IgD-negative memory B cell (primary cell): ENCODE measurements at regions not wholly inside any gene's neighbourhood (a gene's known extent, or its start where the extent isn't known, plus 50 kb on each side); places are given as distances from the start of the nearest gene placed in this dataset.

Experiments used
- H3K27ac Mint-ChIP-seq, 3 donors: one replicate each; pipeline ENCODE4 v1.8.0; 2020 to 2022; ENCODE audit warnings: mild to moderate bottlenecking in 3 of 3, mixed read lengths in 3 of 3, moderate library complexity in 1 of 3
- H3K27me3 Mint-ChIP-seq: one replicate; pipeline ENCODE4 v1.8.0; 2021; ENCODE audit warnings: mixed read lengths
- H3K36me3 Mint-ChIP-seq: one replicate; pipeline ENCODE4 v1.8.0; 2020; ENCODE audit warnings: mild to moderate bottlenecking, mixed read lengths
- H3K4me1 Mint-ChIP-seq, 3 donors: one replicate each; pipeline ENCODE4 v1.8.0; 2020 to 2022; ENCODE audit warnings: mixed read lengths in 3 of 3, mild to moderate bottlenecking in 1 of 3
- H3K4me3 Mint-ChIP-seq, 4 donors: one replicate each; pipeline ENCODE4 v1.8.0; 2020 to 2022; ENCODE audit warnings: mild to moderate bottlenecking in 4 of 4, mixed read lengths in 4 of 4, moderate library complexity in 3 of 4
- H3K9me3 Mint-ChIP-seq, 3 donors: one replicate each; pipeline ENCODE4 v1.8.0; 2020 to 2021; ENCODE audit warnings: mixed read lengths in 3 of 3, mild to moderate bottlenecking in 1 of 3

GRCh38 chr4:14615671-14616070 is 386.6 kb upstream of the CPEB2 start:
- H3K27me3 Mint-ChIP-seq: no peaks in the 10 kb centered on the region
- peaks cover 0 to 1% (median 0%) of the 10 kb centered on the region in 3 donors for H3K4me1 Mint-ChIP-seq
- H3K4me3 Mint-ChIP-seq: no peak overlapping the region
- H3K27ac Mint-ChIP-seq: peak overlapping the region in 1 of 3 donors; percentile 1
- no peaks in the 10 kb centered on the region for H3K9me3 Mint-ChIP-seq
- no peaks in the 10 kb centered on the region for H3K36me3 Mint-ChIP-seq

DNA sequence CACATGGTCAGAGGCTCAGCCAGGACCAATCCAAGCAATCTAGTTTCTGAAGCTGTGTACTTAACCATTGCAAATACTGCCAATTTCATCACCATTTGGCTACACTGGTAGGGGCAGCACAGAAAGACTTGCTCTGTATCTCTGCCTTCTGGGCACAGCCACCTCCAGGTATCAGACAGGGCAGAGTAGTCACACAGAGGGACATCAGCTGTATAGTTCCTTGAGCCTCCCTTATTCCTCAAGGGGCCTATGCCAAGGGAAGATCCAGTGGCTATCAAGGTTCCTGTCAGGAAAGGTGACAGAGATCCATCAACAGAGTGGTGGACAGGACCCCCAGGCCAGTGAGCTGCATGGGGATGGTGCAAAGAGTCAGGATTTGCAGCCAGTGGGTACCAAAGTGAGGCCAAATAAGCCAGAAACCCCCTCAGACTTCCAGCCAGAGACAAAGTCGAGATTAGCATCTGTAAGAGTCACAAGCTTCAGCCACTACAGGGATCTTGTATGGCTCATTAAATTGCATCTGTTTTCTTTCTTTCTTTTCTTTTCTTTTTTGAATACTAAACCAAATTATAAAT is 381.6 kb upstream of the CPEB2 start:
- H3K9me3 Mint-ChIP-seq: peaks cover 0 to 3% (median 0%) of the 10 kb centered on the region in 3 donors
- no peaks in the 10 kb centered on the region for H3K27me3 Mint-ChIP-seq
- H3K27ac Mint-ChIP-seq: peak overlapping the region in 1 of 3 donors; percentile 28
- no peaks in the 10 kb centered on the region for H3K36me3 Mint-ChIP-seq
- H3K4me3 Mint-ChIP-seq: no peak overlapping the region
- H3K4me1 Mint-ChIP-seq: no peaks in the 10 kb centered on the region

GRCh38 chr4:14621731-14622463 is 380.4 kb upstream of the CPEB2 start:
- H3K4me3 Mint-ChIP-seq: no peak overlapping the region
- H3K27ac Mint-ChIP-seq: no peak overlapping the region
- H3K9me3 Mint-ChIP-seq: peaks cover 0 to 3% (median 0%) of the 10 kb centered on the region in 3 donors
- no peaks in the 10 kb centered on the region for H3K36me3 Mint-ChIP-seq
- H3K4me1 Mint-ChIP-seq: no peaks in the 10 kb centered on the region
- H3K27me3 Mint-ChIP-seq: no peaks in the 10 kb centered on the region

GRCh38 chr4:14627038-14627437 is 375.2 kb upstream of the CPEB2 start:
- H3K4me1 Mint-ChIP-seq: no peaks in the 10 kb centered on the region
- H3K9me3 Mint-ChIP-seq: peaks cover 0 to 3% (median 0%) of the 10 kb centered on the region in 3 donors
- H3K4me3 Mint-ChIP-seq: no peak overlapping the region
- H3K27ac Mint-ChIP-seq: no peak overlapping the region
- H3K27me3 Mint-ChIP-seq: no peaks in the 10 kb centered on the region
- peaks cover 2% of the 10 kb centered on the region for H3K36me3 Mint-ChIP-seq

DNA sequence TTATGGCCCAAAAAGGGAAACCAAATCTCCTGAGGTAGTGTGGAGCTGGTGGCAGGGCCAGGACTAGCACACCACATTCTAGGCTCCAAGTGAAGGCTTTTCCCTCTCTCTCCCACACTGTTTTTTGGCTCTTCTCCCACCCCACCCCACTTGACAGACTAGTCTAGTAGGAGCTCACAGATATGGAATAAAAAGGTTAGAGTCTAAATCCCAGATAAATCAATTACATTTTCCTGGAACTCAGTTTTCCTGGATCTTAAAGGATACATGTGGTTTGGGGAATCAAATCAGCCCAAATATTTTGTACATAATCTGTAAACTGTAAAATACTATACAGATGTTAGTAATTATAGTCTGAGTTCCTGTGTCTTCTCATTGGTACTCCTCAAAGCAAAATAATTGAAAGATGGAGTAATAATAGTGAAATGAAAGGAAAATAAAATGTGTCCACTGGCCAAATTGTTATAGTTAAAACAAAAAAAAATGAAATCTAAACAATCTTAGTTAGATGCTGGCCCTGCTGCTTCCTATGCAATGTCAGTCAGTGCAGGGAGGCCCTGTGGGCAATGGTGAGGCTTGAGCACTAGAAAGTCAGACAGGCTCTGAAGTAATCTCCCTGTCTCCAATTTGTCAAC is 370.4 kb upstream of the CPEB2 start:
- H3K4me1 Mint-ChIP-seq: no peaks in the 10 kb centered on the region
- H3K4me3 Mint-ChIP-seq: no peak overlapping the region
- H3K27me3 Mint-ChIP-seq: peaks cover 1% of the 10 kb centered on the region
- no peak overlapping the region for H3K27ac Mint-ChIP-seq
- H3K9me3 Mint-ChIP-seq: peaks cover 0 to 11% (median 2%) of the 10 kb centered on the region in 3 donors
- H3K36me3 Mint-ChIP-seq: peaks cover 2% of the 10 kb centered on the region

DNA sequence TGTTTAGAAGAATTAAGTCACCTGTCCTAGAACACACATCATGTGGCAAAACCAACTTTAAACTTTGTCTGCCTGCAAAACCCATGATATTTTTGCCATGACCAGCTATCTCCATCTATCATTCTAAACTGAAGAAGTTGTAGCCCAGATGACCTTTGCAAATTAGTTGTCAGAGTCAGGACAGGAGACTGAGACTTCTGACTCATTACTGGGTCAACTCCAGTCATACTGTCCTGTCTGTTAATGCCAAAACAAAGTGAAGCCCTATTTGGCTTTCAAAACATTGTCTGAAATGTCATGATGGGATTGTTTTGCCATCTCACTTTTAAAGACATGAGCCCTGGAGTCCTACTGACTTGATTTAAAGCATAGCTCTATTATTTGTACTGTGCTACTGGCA is 365.7 kb upstream of the CPEB2 start:
- H3K9me3 Mint-ChIP-seq: peaks cover 0 to 11% (median 2%) of the 10 kb centered on the region in 3 donors
- no peaks in the 10 kb centered on the region for H3K4me1 Mint-ChIP-seq
- H3K36me3 Mint-ChIP-seq: peaks cover 4% of the 10 kb centered on the region
- peaks cover 3% of the 10 kb centered on the region for H3K27me3 Mint-ChIP-seq
- no peak overlapping the region for H3K27ac Mint-ChIP-seq
- H3K4me3 Mint-ChIP-seq: no peak overlapping the region

DNA sequence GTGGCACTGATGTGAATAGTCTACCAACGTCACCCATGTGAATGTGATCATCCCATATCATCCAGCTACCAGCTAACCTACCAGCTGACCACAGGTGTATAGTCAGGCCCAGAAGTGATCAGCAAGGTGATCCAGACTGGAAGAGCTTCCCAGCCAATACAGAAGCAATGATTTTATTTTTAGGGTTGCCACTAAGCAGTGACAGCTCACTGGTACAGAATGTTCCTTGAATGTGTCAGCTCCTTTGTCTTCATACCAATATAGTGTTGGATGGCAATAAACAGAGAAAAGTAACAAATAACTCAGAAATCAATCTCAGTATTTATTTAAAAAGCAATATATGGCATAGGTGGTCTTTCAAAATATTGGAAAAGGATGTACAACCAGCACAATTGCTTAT is 361.8 kb upstream of the CPEB2 start:
- H3K36me3 Mint-ChIP-seq: peaks cover 4% of the 10 kb centered on the region
- no peaks in the 10 kb centered on the region for H3K9me3 Mint-ChIP-seq
- no peaks in the 10 kb centered on the region for H3K4me1 Mint-ChIP-seq
- H3K4me3 Mint-ChIP-seq: no peak overlapping the region
- H3K27me3 Mint-ChIP-seq: peaks cover 5% of the 10 kb centered on the region
- H3K27ac Mint-ChIP-seq: no peak overlapping the region

- H3K36me3 Mint-ChIP-seq: peaks cover 4% of the 10 kb centered on the region
- no peaks in the 10 kb centered on the region for H3K4me1 Mint-ChIP-seq
These were observed 360.4 kb upstream of the CPEB2 start for GRCh38 chr4:14641871-14642270.

DNA sequence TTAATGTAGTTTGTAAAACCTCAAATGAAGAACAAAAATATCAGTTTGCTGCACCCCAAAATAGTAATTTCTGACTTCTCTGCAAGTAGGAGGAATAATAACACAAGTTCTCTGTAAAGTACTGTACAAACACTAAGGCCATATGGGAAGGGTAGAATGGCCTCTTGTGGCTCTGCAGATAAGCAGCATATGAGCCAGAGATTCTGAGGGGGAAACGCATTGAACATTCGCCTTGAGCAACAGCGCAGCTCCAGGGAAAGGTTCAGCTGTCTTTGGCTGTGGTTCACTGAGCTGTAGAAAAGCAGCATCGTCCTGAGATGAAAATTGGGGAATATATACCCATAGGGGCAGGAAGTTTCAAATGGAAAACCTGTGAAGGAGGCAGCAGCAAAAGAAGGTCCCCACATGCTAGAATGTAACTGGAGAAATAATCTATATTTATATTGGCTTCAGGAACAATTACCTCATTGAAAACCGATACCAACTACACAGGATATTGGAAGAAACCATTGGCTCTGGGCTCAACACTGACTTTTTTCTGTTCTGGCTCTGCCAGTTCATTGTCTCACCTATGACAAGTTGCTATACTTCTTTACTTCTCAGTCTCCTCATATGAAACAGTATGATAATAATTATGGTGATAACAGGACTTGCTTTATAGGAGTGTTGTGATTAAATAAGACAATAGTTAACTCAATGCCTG is 357.6 kb upstream of the CPEB2 start:
- H3K4me1 Mint-ChIP-seq: no peaks in the 10 kb centered on the region

More at GRCh38 chr4:14641871-14642270, 360.4 kb upstream of the CPEB2 start:
- Mint-ChIP-seq H3K27ac (no peak overlapping the region), H3K4me3 (no peak overlapping the region), H3K9me3 (no peaks in the 10 kb centered on the region), H3K27me3 (peaks cover 3% of the 10 kb centered on the region)

GRCh38 chr4:14646831-14647230 is 355.4 kb upstream of the CPEB2 start:
- Mint-ChIP-seq H3K36me3 (peaks cover 2% of the 10 kb centered on the region), H3K4me3 (peak overlapping the region in 1 of 4 donors; percentile 7), H3K27ac (no peak overlapping the region), H3K4me1 (peaks cover 0 to 3% (median 2%) of the 10 kb centered on the region in 3 donors), H3K9me3 (peaks cover 0 to 4% (median 0%) of the 10 kb centered on the region in 3 donors), H3K27me3 (no peaks in the 10 kb centered on the region)

More for the DNA sequence above, 357.6 kb upstream of the CPEB2 start:
- H3K27ac Mint-ChIP-seq: no peak overlapping the region
- no peaks in the 10 kb centered on the region for H3K9me3 Mint-ChIP-seq
- H3K36me3 Mint-ChIP-seq: no peaks in the 10 kb centered on the region
- H3K4me3 Mint-ChIP-seq: no peak overlapping the region
- H3K27me3 Mint-ChIP-seq: peaks cover 2% of the 10 kb centered on the region

DNA sequence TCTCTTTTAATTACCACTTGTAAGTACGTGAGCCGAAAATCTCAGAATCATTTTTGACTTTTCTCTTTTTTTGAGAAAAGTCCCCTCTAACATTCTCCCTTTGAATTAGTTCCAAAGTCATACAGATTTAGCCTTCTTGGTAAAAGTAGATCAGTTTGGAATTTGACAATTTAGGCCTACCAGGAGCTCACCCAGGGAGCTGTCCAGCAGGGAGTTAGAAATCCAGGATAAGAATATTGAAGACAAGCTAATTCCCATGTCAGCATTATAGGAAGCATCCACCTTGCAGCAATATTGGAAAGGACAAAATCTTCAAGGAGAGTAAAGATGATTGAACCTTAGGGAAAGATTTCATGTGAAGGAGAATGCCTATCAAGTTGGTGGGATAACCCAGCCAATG is 352.2 kb upstream of the CPEB2 start:
- Mint-ChIP-seq H3K4me3 (no peak overlapping the region), H3K36me3 (peaks cover 2% of the 10 kb centered on the region), H3K4me1 (peaks cover 0 to 3% (median 2%) of the 10 kb centered on the region in 3 donors), H3K9me3 (peaks cover 2 to 5% (median 2%) of the 10 kb centered on the region in 3 donors), H3K27me3 (no peaks in the 10 kb centered on the region), H3K27ac (no peak overlapping the region)

DNA sequence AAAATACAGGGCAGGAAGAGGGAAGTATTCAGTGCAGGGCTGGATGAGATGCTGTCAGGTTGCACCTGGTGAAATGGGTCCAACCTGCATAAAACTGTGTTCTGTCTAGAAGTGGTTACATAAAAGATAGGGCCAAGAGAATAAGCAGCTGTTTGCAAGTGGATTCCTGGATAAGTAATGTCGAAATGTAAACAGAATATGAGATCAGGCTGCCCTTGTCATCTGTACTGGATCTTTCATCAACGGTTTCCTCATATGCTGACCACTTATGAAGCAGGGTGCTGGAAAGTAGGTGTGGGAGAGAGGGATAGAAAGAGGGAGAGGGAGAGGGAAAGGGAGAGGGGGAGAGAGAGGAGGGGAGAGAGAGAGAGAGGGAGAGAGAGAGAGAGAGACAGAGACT is 349.8 kb upstream of the CPEB2 start:
- no peak overlapping the region for H3K27ac Mint-ChIP-seq
- peaks cover 2 to 6% (median 5%) of the 10 kb centered on the region in 3 donors for H3K9me3 Mint-ChIP-seq
- peaks cover 0 to 3% (median 2%) of the 10 kb centered on the region in 3 donors for H3K4me1 Mint-ChIP-seq
- H3K4me3 Mint-ChIP-seq: no peak overlapping the region
- no peaks in the 10 kb centered on the region for H3K27me3 Mint-ChIP-seq
- peaks cover 2% of the 10 kb centered on the region for H3K36me3 Mint-ChIP-seq

DNA sequence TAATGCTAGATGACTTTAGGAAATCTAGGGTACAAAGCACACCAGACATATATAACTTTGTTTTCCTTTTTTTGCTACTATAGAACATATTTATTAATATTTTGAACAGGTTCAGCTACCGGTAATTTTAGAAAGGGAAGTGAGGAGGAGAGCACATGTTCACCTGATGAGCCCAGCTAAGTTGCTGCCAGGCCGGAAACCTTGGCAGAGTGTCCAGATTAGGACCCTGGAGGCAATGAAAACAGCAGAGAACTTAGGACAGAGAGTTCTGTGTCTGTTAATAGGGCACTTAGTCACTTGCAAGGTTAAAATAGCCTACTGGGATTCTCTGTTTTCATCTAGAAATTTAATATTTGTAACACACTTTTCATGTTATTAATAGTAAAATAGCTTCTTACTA is 348.9 kb upstream of the CPEB2 start:
- H3K27me3 Mint-ChIP-seq: no peaks in the 10 kb centered on the region
- no peak overlapping the region for H3K4me3 Mint-ChIP-seq
- H3K27ac Mint-ChIP-seq: no peak overlapping the region
- H3K4me1 Mint-ChIP-seq: peaks cover 0 to 3% (median 2%) of the 10 kb centered on the region in 3 donors
- peaks cover 2 to 6% (median 5%) of the 10 kb centered on the region in 3 donors for H3K9me3 Mint-ChIP-seq
- H3K36me3 Mint-ChIP-seq: peaks cover 2% of the 10 kb centered on the region

DNA sequence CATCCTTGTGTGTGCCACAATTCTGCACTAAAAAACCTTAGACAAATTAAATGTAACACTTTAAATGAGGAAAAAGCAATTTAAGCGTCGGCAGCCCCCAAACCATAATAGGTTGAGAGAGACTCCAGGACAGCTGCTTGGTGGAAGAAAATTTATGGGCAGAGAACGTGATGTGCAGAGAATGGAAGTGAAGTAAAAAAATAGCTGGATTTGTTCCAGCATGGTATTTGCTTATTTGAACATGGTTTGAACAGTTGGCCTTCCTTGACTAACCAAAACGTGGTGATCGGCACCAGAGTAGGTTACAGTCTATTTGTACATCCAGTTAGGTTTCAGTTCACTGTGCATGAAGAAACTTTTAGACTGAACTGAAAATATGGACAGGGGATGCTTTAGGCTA is 343.0 kb upstream of the CPEB2 start:
- no peak overlapping the region for H3K4me3 Mint-ChIP-seq
- H3K27ac Mint-ChIP-seq: no peak overlapping the region
- H3K4me1 Mint-ChIP-seq: no peaks in the 10 kb centered on the region
- H3K27me3 Mint-ChIP-seq: no peaks in the 10 kb centered on the region
- no peaks in the 10 kb centered on the region for H3K36me3 Mint-ChIP-seq
- peaks cover 0 to 5% (median 2%) of the 10 kb centered on the region in 3 donors for H3K9me3 Mint-ChIP-seq

DNA sequence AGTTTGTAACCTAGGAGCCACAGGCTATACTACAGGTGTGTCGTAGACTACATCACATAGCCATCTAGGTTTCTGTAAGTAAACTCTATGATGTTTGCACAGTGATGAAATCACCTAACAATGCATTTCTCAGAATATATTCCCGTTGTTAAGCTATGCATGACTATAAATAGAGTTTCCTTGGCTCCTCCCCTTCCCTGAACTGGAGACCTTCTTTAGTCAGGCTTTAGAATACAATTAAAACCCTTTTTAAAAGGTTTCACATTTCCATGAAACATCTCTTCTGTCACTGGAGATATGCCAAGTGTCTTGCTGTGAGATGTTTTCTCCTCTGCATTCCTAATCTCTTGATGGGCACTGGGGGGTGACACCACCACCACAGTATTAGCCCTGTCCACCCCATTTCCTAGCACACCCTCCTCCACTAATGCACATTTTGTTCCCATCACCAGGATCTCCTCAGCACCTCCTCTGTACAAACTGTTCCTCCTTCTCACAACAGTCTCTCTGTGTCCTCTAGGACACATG is 334.6 kb upstream of the CPEB2 start:
- Mint-ChIP-seq H3K9me3 (peaks cover 1 to 6% (median 5%) of the 10 kb centered on the region in 3 donors), H3K27ac (no peak overlapping the region), H3K27me3 (peaks cover 4% of the 10 kb centered on the region), H3K36me3 (no peaks in the 10 kb centered on the region), H3K4me1 (no peaks in the 10 kb centered on the region), H3K4me3 (no peak overlapping the region)
